GM21723 (cell line): ENCODE measurements at regions not wholly inside any gene's neighbourhood (a gene's known extent, or its start where the extent isn't known, plus 50 kb on each side); places are given as distances from the start of the nearest gene placed in this dataset.
"Not testable (repeated sequence)": the region's sequence is repeated elsewhere in the genome, so short reads cannot be mapped to it uniquely, and the experiment has no call there.

Experiments
- ATAC-seq: cut with Tn5 transposase; IDR thresholded peaks from one replicate; pipeline ENCODE4 v1.9.1; 2021; ENCODE audit warnings: mild to moderate bottlenecking, moderate library complexity; ENCODE audit not compliant: unreplicated experiment

GRCh38 chr18:47729356-47729755 is 201.1 kb downstream of the SMAD2 start:
- no peak for ATAC-seq

GRCh38 chr18:47728921-47729320 is 201.5 kb downstream of the SMAD2 start:
- no peak for ATAC-seq

DNA sequence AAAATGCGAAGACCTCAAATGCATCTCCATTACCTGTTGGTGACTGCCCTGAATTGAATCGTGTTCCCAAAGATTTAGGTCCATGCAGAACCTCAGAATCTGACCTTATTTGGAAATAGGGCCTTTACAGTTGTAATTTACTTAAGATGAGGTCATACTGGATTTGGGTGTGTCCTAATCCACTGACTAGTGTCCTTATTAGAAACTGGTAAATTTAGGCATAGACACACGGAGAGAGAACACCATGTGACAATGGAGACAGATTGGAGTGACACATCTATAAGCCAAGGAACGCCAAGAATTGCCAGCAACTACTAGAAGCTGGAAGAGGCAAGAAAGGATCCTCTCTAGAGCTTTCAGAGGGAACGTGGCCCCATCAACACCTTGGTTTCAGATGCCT is 203.1 kb downstream of the SMAD2 start:
- ATAC-seq: no peak

DNA sequence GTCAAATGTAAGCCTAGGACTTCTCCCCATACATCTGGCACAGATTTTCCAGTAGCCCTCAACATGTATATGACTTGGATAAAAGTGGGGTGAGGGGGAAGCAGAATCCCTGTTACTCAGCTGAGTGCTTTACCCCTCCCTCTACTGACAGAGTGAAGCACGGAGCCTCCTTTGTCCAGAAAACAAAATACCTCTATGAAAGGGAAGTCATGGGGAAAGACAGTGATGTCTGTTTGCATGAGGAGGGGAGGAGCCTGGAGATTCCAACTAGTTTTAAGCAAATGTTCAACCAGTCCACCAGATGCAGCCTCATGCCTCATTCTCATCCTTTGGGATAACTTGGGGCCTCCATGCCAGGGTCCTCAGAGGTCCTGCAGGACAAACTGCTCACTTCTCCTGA is 203.9 kb downstream of the SMAD2 start:
- ATAC-seq: no peak

- no peak for ATAC-seq
Observed at GRCh38 chr18:47725656-47726055, 204.8 kb downstream of the SMAD2 start.

DNA sequence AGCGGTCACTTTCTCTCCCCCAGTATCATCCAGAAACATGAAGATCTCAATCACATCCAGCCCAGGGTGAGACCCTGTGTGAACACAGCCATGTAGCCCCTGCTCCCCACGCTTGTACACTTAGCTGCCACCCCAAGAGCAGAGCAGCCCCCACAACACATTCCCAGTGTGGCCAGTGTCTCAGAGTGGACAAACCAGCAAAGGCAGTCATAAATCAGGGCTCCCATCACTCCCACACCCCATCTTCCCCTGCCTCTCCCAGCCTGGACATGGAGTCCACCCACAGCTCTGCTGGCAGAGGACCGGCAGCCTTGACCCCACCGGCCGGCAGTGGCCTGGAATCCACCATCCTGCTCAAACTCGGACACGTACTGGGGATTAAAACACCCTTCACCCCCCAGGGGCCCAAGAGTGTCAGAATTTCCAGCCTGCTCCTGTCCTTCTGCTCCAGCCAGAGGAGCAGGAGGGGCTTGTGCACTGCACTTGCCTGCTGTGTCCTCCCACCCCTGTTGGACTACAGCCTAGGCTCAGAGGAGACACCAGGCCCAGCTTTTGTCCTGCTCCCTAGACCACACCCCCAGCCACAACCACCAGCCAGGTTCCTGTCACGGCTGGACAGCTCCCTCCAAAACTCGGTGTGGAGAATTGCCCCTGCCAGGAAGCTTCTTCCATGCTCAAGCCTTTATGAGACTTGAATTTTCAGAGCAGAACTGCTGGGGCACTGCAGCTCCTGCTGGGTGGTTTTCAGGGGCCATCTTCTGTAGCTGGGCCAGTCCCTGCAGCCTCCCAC is 206.1 kb downstream of the SMAD2 start:
- ATAC-seq: no peak

DNA sequence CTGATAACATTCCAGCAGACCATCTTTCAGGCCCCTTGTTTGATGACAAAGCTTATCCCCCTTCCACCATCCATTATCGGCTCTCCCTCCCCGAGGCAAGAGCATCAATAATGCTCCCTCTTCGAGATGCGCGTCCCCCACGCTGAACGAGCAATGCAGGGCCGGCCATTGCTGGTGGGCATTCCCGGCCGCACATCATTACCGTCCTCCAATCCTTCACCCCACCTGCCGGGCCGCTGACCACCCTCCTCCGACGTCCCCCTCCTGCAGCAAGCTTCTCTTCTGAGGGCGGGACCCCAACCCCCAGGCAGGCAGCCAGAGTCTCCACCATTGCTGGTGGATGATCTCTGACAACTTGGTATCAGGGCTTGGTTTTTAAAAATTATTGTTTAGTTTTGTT is 208.6 kb downstream of the SMAD2 start:
- ATAC-seq: no peak

- no peak for ATAC-seq
Observed at GRCh38 chr18:47720741-47721140, 209.7 kb downstream of the SMAD2 start.

DNA sequence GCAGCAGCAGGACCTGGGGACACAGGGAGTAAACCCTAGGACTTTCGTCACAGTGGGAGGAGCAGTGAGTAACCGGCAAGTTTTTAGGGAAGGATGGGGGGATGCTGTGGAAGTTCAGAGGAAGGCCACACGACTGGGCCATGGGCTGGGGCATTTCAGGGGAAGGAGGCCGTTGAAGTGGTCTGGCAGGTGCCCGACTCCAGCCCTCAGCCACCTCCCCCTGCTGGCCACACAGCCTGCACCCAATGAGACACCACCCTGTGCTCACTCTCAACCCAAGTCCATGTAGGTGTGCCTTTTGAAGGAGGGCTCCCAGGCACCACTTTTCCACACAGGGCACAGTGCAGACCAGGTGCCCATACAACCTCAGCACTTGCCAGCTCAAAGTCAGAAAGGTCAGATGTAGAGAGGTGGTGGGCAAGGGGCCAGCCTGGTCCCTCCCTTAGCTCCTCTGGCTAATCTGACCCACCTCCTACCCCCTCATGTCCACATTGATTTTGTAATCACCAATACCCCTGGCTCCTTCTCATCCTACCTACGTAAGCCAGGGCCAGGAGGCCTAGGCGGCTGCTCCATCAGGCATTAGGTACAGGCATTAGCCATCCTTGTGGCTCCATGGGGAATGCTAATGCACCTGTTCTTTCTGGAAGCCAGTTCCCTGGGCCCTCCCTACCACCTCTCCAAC is 211.2 kb downstream of the SMAD2 start:
- ATAC-seq: no peak

DNA sequence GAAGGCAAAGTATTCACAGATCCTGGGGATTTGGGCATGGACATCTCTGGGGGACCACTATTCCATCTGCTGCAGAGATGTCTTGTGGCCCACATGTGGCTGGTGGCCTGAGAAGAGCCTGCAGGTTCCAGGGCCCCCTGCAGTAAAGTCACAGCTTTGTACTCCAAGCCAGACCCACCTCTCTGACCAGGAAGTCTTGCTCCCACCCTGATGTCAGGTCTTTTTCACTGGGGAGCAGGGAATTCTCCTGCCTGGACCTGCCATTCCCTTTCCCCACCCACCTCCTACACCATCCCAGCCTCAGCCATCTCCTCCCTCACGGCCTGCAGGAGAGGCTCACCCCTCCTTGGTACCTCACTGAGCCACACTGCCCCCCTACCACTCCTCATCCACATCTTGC is 211.8 kb downstream of the SMAD2 start:
- ATAC-seq: no peak

DNA sequence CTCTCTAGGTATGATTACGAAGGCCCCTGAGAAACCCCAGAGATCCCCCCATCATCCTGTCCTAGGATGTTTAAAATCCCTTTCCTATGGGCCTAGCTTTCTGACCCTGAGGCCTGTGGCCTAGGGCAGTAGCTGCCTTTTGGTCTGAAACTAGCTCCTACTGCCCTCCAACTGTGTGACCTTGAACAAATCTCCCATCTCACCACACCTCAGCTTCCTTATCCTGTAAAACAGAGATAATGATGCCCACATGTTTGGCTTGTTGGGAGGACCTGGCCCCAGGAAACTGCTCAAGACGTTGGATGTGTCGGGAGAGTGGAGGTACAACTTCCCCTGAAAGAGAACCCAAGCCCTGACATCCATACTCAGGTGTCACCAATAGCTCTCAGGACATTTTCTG is 213.2 kb downstream of the SMAD2 start:
- ATAC-seq: no peak

- ATAC-seq: no peak
Observed at GRCh38 chr18:47716632-47717185, 213.8 kb downstream of the SMAD2 start.

DNA sequence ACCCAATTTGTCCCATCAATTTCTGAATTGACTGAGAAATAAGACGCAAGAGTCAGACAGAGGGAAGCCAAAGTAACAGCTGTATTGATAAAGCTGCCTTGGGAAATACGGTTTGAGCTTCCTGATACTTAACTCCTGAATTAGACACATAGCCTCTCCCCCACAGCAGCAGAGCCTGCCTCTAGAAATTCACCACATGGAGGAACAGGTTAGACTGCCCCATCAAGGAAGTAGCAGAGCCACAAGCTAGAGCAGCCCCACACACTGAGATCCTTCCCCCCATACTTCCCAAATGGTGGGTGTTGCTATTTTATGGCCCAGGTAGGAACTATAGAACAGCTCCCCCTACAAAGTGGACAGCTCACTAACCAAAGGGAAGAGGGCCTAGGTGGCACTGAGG is 220.0 kb downstream of the SMAD2 start:
- no peak for ATAC-seq

GRCh38 chr18:47709556-47709955 is 220.9 kb downstream of the SMAD2 start:
- ATAC-seq: no peak

GRCh38 chr18:47708206-47708605 is 222.3 kb downstream of the SMAD2 start:
- no peak for ATAC-seq

- ATAC-seq: no peak
Observed at GRCh38 chr18:47701134-47701533, 229.3 kb downstream of the SMAD2 start.

GRCh38 chr18:47696870-47697269 is 233.6 kb downstream of the SMAD2 start:
- no peak for ATAC-seq

GRCh38 chr18:47691611-47692010 is 238.8 kb downstream of the SMAD2 start:
- ATAC-seq: no peak

GRCh38 chr18:47690778-47691177 is 239.7 kb downstream of the SMAD2 start:
- ATAC-seq: not testable (repeated sequence)

DNA sequence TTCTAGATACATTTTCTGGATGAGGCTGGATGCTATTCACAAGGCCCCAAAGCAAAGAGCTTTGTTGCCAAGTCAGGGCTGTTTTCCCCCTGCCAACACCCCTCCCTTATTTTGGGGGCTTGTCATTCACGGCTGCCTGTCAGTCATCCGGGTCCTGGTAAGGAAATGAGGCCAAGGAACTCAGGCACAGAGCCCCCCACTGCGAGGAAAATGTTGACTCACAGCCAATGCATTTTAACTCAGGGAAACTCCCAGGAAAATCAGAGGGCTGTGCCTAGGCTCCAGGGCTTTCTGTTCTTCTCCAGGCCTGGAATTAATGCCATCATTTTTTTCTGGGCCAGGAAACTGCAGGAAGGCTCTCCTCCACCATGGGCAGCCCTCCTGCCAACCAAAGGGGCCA is 241.1 kb downstream of the SMAD2 start:
- no peak for ATAC-seq

DNA sequence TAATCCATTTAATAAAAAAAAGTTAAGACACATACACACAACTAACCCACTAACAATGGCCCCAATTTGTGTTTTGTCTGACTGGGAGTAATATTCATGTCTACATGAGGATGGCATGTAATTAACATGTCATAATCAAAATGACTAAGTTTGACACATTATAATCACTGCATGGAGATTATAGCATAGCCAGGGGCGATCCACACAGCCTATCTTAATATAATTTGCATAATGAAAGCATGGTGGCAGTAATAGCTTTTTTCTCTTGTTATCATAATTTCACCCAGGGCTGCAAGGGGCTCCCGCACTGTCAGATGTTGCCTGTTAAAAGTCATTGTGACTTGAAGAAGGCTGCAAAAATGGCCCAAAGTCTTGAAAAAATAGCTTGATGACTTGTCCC is 243.7 kb downstream of the SMAD2 start:
- no peak for ATAC-seq

GRCh38 chr18:47683774-47684173 is 246.7 kb downstream of the SMAD2 start:
- ATAC-seq: no peak
